DND-41 (cell line): ENCODE measurements at regions not wholly inside any gene's neighbourhood (a gene's known extent, or its start where the extent isn't known, plus 50 kb on each side); places are given as distances from the start of the nearest gene placed in this dataset.

Experiments used
- ATAC-seq: fragments of 200-7000 bp; cut with Tn5 transposase; 3 replicates; pipeline ENCODE4 v1.9.1; 2021; ENCODE audit warnings: low read depth; ENCODE audit not compliant: insufficient read depth
- DNase-seq: peaks from one replicate; pipeline ENCODE4 v3.0.0-alpha.2; 2020
- H2AFZ ChIP-seq: 2 replicates; pipeline ENCODE4 v1.6.0; 2012; ENCODE audit warnings: low read depth, low read length
- H3K27ac ChIP-seq: 2 replicates; pipeline ENCODE4 v1.5.1; 2012; ENCODE audit warnings: low read length, inconsistent platforms
- H3K27me3 ChIP-seq: fragments of 200-600 bp; sonication (generic); 2 replicates; pipeline ENCODE4 v1.6.0; 2012; ENCODE audit warnings: low read length, mild to moderate bottlenecking, inconsistent platforms; ENCODE audit not compliant: insufficient read depth, poor library complexity
- H3K36me3 ChIP-seq: 2 replicates; pipeline ENCODE4 v1.5.1; 2012; ENCODE audit warnings: low read length, inconsistent platforms; ENCODE audit not compliant: insufficient read depth
- H3K4me1 ChIP-seq: 2 replicates; pipeline ENCODE4 v1.5.1; 2012; ENCODE audit warnings: mild to moderate bottlenecking, low read length; ENCODE audit not compliant: insufficient read depth
- H3K4me2 ChIP-seq: 2 replicates; pipeline ENCODE4 v1.6.0; 2012; ENCODE audit warnings: mild to moderate bottlenecking, moderate library complexity, low read length, inconsistent platforms; ENCODE audit not compliant: insufficient read depth
- H3K4me3 ChIP-seq, 2 experiments: fragments of 200-600 bp in 1 of 2; shearing (Covaris generic) in 1 of 2; 2 replicates each; pipeline ENCODE4 v1.5.1; 2012 to 2016; ENCODE audit warnings: inconsistent platforms in 2 of 2, low read length in 2 of 2, mild to moderate bottlenecking in 2 of 2, low read depth in 1 of 2, moderate library complexity in 1 of 2
- H3K79me2 ChIP-seq: 2 replicates; pipeline ENCODE4 v1.6.0; 2012; ENCODE audit warnings: low read length, inconsistent platforms; ENCODE audit not compliant: insufficient read depth
- H3K9ac ChIP-seq: 2 replicates; pipeline ENCODE4 v1.6.0; 2012; ENCODE audit warnings: low read depth, mild to moderate bottlenecking, inconsistent platforms, low read length, moderate library complexity
- H3K9me3 ChIP-seq: 2 replicates; pipeline ENCODE4 v1.5.1; 2012; ENCODE audit warnings: low read length, moderate library complexity, mild to moderate bottlenecking, inconsistent platforms; ENCODE audit not compliant: insufficient read depth, severe bottlenecking
- H4K20me1 ChIP-seq: 2 replicates; pipeline ENCODE4 v1.6.0; 2012; ENCODE audit warnings: low read length; ENCODE audit not compliant: insufficient read depth
- CTCF ChIP-seq: IDR thresholded peaks from 2 replicates; pipeline ENCODE4 v1.5.1; 2012; ENCODE audit warnings: borderline replicate concordance, low read length, moderate library complexity, mild to moderate bottlenecking; ENCODE audit not compliant: poor library complexity, severe bottlenecking; ENCODE audit errors: extremely low read depth
- EZH2 ChIP-seq: IDR thresholded peaks from 3 replicates; pipeline ENCODE4 v1.6.1; 2012; ENCODE audit warnings: borderline replicate concordance, low read depth, mild to moderate bottlenecking, moderate library complexity, low read length, inconsistent platforms; ENCODE audit not compliant: severe bottlenecking

- no peak overlapping the region for H3K4me2 ChIP-seq
- H3K36me3 ChIP-seq, result no peaks in the 10 kb centered on the region
- no peaks in the 10 kb centered on the region for H3K9me3 ChIP-seq
- ATAC-seq (no peak), DNase-seq (no peak)
- no peak overlapping the region for H2AFZ ChIP-seq
- TF ChIP-seq CTCF, result no peak
- no peak for TF ChIP-seq EZH2
- no peak overlapping the region for H3K9ac ChIP-seq
- no peaks in the 10 kb centered on the region for H4K20me1 ChIP-seq
- no peaks in the 10 kb centered on the region for H3K79me2 ChIP-seq
- no peaks in the 10 kb centered on the region for H3K27me3 ChIP-seq
- H3K4me1 ChIP-seq, result no peaks in the 10 kb centered on the region
- no peak overlapping the region for H3K27ac ChIP-seq
- H3K4me3 ChIP-seq, result no peak overlapping the region
These were observed 303.4 kb downstream of the KBTBD8 start for GRCh38 chr3:67301556-67301955.

GRCh38 chr3:67302489-67302888, 304.4 kb downstream of the KBTBD8 start:
- Histone ChIP-seq H3K4me1 (no peaks in the 10 kb centered on the region), H3K9me3 (no peaks in the 10 kb centered on the region), H3K79me2 (no peaks in the 10 kb centered on the region), H3K27me3 (no peaks in the 10 kb centered on the region), H3K4me2 (no peak overlapping the region), H3K27ac (no peak overlapping the region), H3K4me3 (no peak overlapping the region), H4K20me1 (no peaks in the 10 kb centered on the region), H2AFZ (no peak overlapping the region), H3K36me3 (no peaks in the 10 kb centered on the region), H3K9ac (no peak overlapping the region)
- DNase-seq, result no peak
- no peak for ATAC-seq
- TF ChIP-seq EZH2 (no peak), CTCF (no peak)

GRCh38 chr3:67305160-67305559, 307.1 kb downstream of the KBTBD8 start:
- no peak overlapping the region for H3K27ac ChIP-seq
- H3K4me2 ChIP-seq, result no peak overlapping the region
- DNase-seq (no peak), ATAC-seq (no peak)
- H3K4me3 ChIP-seq, result no peak overlapping the region
- TF ChIP-seq EZH2, result no peak
- TF ChIP-seq CTCF, result no peak
- H3K27me3 ChIP-seq, result no peaks in the 10 kb centered on the region
- no peaks in the 10 kb centered on the region for H3K9me3 ChIP-seq
- H3K4me1 ChIP-seq, result no peaks in the 10 kb centered on the region
- no peaks in the 10 kb centered on the region for H3K79me2 ChIP-seq
- H2AFZ ChIP-seq, result no peak overlapping the region
- no peak overlapping the region for H3K9ac ChIP-seq
- H4K20me1 ChIP-seq, result no peaks in the 10 kb centered on the region
- no peaks in the 10 kb centered on the region for H3K36me3 ChIP-seq

GRCh38 chr3:67305922-67306321, 307.8 kb downstream of the KBTBD8 start:
- DNase-seq, result no peak
- Histone ChIP-seq H3K27ac (no peak overlapping the region), H2AFZ (no peak overlapping the region), H3K9me3 (no peaks in the 10 kb centered on the region), H4K20me1 (no peaks in the 10 kb centered on the region), H3K4me1 (no peaks in the 10 kb centered on the region), H3K36me3 (no peaks in the 10 kb centered on the region), H3K27me3 (no peaks in the 10 kb centered on the region), H3K4me2 (no peak overlapping the region), H3K79me2 (no peaks in the 10 kb centered on the region), H3K4me3 (no peak overlapping the region), H3K9ac (no peak overlapping the region)
- no peak for ATAC-seq
- TF ChIP-seq EZH2, result no peak
- TF ChIP-seq CTCF, result no peak
